GM12878 (cell line): ENCODE measurements at regions not wholly inside any gene's neighbourhood (a gene's known extent, or its start where the extent isn't known, plus 50 kb on each side); places are given as distances from the start of the nearest gene placed in this dataset.
"Not testable (repeated sequence)": the region's sequence is repeated elsewhere in the genome, so short reads cannot be mapped to it uniquely, and the experiment has no call there.

Source experiments
- ATAC-seq: fragments of 200-7000 bp; cut with Tn5 transposase; 3 replicates; pipeline ENCODE4 v1.9.1; 2020; ENCODE audit warnings: mild to moderate bottlenecking, moderate library complexity
- BruUV-seq: library from RNA; stranded (reverse); fragments of 400-500 nt; replicated peaks from 2 replicates; lab custom pipeline; 2021; lab: Mats Ljungman, UMichigan
- CTCF ChIA-PET: fragments of 300-600 bp; sonication (Branson Sonifier 250); formaldehyde crosslinking; extraction: SDS; loops from one replicate; lab custom pipeline; 2021; ENCODE audit warnings: inconsistent platforms; lab: Yijun Ruan, JAX
- POLR2A ChIA-PET: fragments of 350-600 bp; formaldehyde crosslinking; extraction: SDS; loops from one replicate; lab custom pipeline; 2021; ENCODE audit warnings: inconsistent platforms; lab: Charles Lee
- RAD21 ChIA-PET: fragments of 300-600 bp; sonication (Branson Sonifier 250); formaldehyde crosslinking; loops from one replicate; lab custom pipeline; 2023; ENCODE audit warnings: antibody characterized with exemption; ENCODE audit not compliant: unreplicated experiment; lab: Charles Lee
- SMC1A ChIA-PET: fragments of 300-600 bp; sonication (Branson Sonifier 250); formaldehyde crosslinking; loops from one replicate; lab custom pipeline; 2023; ENCODE audit not compliant: unreplicated experiment, uncharacterized antibody; lab: Charles Lee
- DNase-seq: peaks from one replicate; pipeline ENCODE4 v3.0.0-alpha.2; 2011; ENCODE audit warnings: low read depth, low spot score
- FAIRE-seq: peaks from 3 replicates; lab custom pipeline; 2011; peaks lifted over from hg19 to GRCh38; lab: Jason Lieb, UNC
- H2AFZ ChIP-seq: 2 replicates; pipeline ENCODE4 v1.6.0; 2011; ENCODE audit warnings: low read depth, low read length, control low read depth; ENCODE audit not compliant: control insufficient read depth
- H3K27ac ChIP-seq: 2 replicates; pipeline ENCODE4 v1.5.1; 2011; ENCODE audit warnings: control low read depth; ENCODE audit not compliant: control insufficient read depth, insufficient read depth
- H3K27me3 ChIP-seq, 2 experiments: replicated peaks in 1 of 2; 2 replicates each; pipeline versions ENCODE4 v1.6.0 to v1.6.1; 2011; ENCODE audit warnings: low read length in 1 of 2; ENCODE audit not compliant: control insufficient read depth in 2 of 2, insufficient read depth in 2 of 2
- H3K36me3 ChIP-seq, 2 experiments: 2 replicates each; pipeline ENCODE4 v1.5.1; 2011; ENCODE audit warnings: low read length in 1 of 2; ENCODE audit not compliant: control insufficient read depth in 2 of 2, insufficient read depth in 2 of 2
- H3K4me1 ChIP-seq: 2 replicates; pipeline ENCODE4 v1.6.1; 2011; ENCODE audit warnings: mild to moderate bottlenecking, low read length, moderate library complexity, mixed read lengths; ENCODE audit not compliant: control insufficient read depth, insufficient read depth
- H3K4me2 ChIP-seq: 2 replicates; pipeline ENCODE4 v1.6.0; 2011; ENCODE audit warnings: control low read depth; ENCODE audit not compliant: control insufficient read depth, insufficient read depth
- H3K4me3 ChIP-seq: fragments of 200-600 bp; sonication (generic); 2 replicates; pipeline ENCODE4 v1.5.1; 2016
- H3K79me2 ChIP-seq: 2 replicates; pipeline ENCODE4 v1.6.0; 2011; ENCODE audit warnings: low read length; ENCODE audit not compliant: control insufficient read depth, insufficient read depth
- H3K9ac ChIP-seq: 2 replicates; pipeline ENCODE4 v1.8.0; 2011; ENCODE audit warnings: low read length, control low read depth, mixed read lengths; ENCODE audit not compliant: control insufficient read depth, insufficient read depth
- H3K9me3 ChIP-seq: replicated peaks from 3 replicates; pipeline ENCODE4 v1.5.1; 2011; ENCODE audit warnings: mild to moderate bottlenecking, low read length; ENCODE audit not compliant: control insufficient read depth, insufficient read depth
- H4K20me1 ChIP-seq: 2 replicates; pipeline ENCODE4 v1.6.0; 2011; ENCODE audit not compliant: control insufficient read depth, insufficient read depth
- BACH1 ChIP-seq: fragments of 450-650 bp; IDR thresholded peaks from 2 replicates; pipeline ENCODE4 v1.6.1; 2017; ENCODE audit warnings: mild to moderate bottlenecking, borderline replicate concordance
- FOXM1 ChIP-seq: IDR thresholded peaks from 2 replicates; pipeline ENCODE4 v1.6.1; 2012; ENCODE audit warnings: low read depth, mild to moderate bottlenecking, inconsistent platforms, low read length, moderate library complexity
- IRF4 ChIP-seq: IDR thresholded peaks from 2 replicates; pipeline ENCODE4 v1.6.1; 2011; ENCODE audit warnings: low read depth, low read length
- JUND ChIP-seq: IDR thresholded peaks from 2 replicates; pipeline ENCODE4 v1.6.1; 2012; ENCODE audit warnings: low read depth, mild to moderate bottlenecking, low read length, improper control_type of control experiment, moderate library complexity
- KAT2A ChIP-seq: conservative IDR thresholded peaks from 2 replicates; pipeline ENCODE4 v1.6.1; 2011; ENCODE audit warnings: low read depth, low read length; ENCODE audit not compliant: control insufficient read depth
- KLF5 ChIP-seq: fragments of 450-650 bp; IDR thresholded peaks from 2 replicates; pipeline ENCODE4 v1.6.1; 2014; ENCODE audit warnings: mild to moderate bottlenecking; ENCODE audit not compliant: partially characterized antibody
- NBN ChIP-seq: fragments of 450-650 bp; IDR thresholded peaks from 2 replicates; pipeline ENCODE4 v1.6.1; 2016
- PAX8 ChIP-seq: fragments of 450-650 bp; IDR thresholded peaks from 2 replicates; pipeline ENCODE4 v1.6.1; 2017; ENCODE audit warnings: mild to moderate bottlenecking, moderate library complexity
- TARDBP ChIP-seq: IDR thresholded peaks from 2 replicates; pipeline ENCODE4 v1.6.1; 2016; ENCODE audit warnings: borderline replicate concordance
- TCF12 ChIP-seq: IDR thresholded peaks from 2 replicates; pipeline ENCODE4 v1.6.1; 2011; ENCODE audit warnings: low read depth, mild to moderate bottlenecking, low read length
- YY1 ChIP-seq: IDR thresholded peaks from 2 replicates; pipeline ENCODE4 v1.6.1; 2011; ENCODE audit warnings: low read depth, mild to moderate bottlenecking, low read length
- ZNF622 ChIP-seq: fragments of 450-650 bp; IDR thresholded peaks from 2 replicates; pipeline ENCODE4 v1.6.1; 2017; ENCODE audit warnings: mild to moderate bottlenecking, inconsistent platforms
- WGBS: methylation state at CpG from one replicate; pipeline ENCODE4 v1.1.6; 2016; ENCODE audit warnings: low lambda C conversion rate; ENCODE audit not compliant: insufficient replicate concordance, insufficient coverage; ENCODE audit errors: missing lambda C conversion rate; 5-methylcytosine and 5-hydroxymethylcytosine counted together
- in situ Hi-C: fragments of 300-500 bp; cut with MboI; formaldehyde crosslinking; loops from 9 replicates; pipeline ENCODE4 v1.14.3; 2018; ENCODE audit warnings: mixed read lengths
- intact Hi-C: fragments of 100-400 bp; cut with micrococcal nuclease; formaldehyde crosslinking; loops from one replicate; pipeline ENCODE4 v1.14.2; 2022; ENCODE audit not compliant: unreplicated experiment
- TF ChIP-seq, protein P1 (sequence below): IDR thresholded peaks from 2 replicates; pipeline ENCODE4 v1.6.1; 2011; ENCODE audit warnings: borderline replicate concordance, low read depth, mild to moderate bottlenecking, moderate library complexity, mixed read lengths, low read length; ENCODE audit not compliant: insufficient read depth; ENCODE audit errors: extremely low read length

DNA sequence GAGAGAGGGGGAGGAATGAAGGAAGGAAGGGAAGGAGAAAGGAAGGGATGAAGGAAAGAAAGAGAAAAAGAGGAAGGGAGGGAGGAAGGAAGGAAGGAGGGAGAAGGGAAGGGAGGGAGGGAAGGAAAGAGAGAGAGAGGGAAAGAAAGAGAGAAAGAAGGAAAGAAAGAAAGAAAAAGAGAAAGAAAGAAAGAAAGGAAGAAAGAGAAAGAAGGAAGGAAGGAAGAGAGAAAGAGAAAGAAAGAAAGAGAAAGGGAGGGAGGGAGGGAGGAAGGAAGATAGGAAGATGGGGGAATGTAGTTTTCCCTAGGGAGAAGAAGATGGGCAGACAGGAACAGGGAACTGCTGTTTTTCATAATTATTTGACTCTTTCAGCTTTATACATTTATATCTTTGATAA, 115.1 kb upstream of the CXADR start:
- no peak for TF ChIP-seq BACH1
- no peak for TF ChIP-seq TCF12
- TF ChIP-seq TARDBP: no peak
- TF ChIP-seq, protein P1, sequence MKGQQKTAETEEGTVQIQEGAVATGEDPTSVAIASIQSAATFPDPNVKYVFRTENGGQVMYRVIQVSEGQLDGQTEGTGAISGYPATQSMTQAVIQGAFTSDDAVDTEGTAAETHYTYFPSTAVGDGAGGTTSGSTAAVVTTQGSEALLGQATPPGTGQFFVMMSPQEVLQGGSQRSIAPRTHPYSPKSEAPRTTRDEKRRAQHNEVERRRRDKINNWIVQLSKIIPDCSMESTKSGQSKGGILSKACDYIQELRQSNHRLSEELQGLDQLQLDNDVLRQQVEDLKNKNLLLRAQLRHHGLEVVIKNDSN: no peak
- no peak for TF ChIP-seq IRF4
- no peak for TF ChIP-seq KLF5
- no peak for TF ChIP-seq ZNF622
- no peak for TF ChIP-seq YY1
- TF ChIP-seq PAX8: no peak
- no peak for TF ChIP-seq NBN
- TF ChIP-seq KAT2A: no peak
- TF ChIP-seq FOXM1: no peak
- no peak for TF ChIP-seq JUND
- ChIA-PET POLR2A (no interaction called here), SMC1A (no interaction called here), CTCF (interaction anchor here (0.6 to 1.3 kb wide), 2 partner anchors 150 to 188 kb away, joined by 3 to 5 read pairs; no protein-coding TSS in a partner anchor), RAD21 (no interaction called here)
- BruUV-seq: no TSS peak
- H3K4me1 ChIP-seq: no peaks in the 10 kb centered on the region
- H3K27me3 ChIP-seq: no peaks in the 10 kb centered on the region
- no peaks in the 10 kb centered on the region for H3K9me3 ChIP-seq
- in situ Hi-C loops: no loop called here
- H3K36me3 ChIP-seq: no peaks in the 10 kb centered on the region
- no peak overlapping the region for H2AFZ ChIP-seq
- intact Hi-C loops: no loop called here
- H3K79me2 ChIP-seq: no peaks in the 10 kb centered on the region
- DNase-seq (no peak), FAIRE-seq (no peak), ATAC-seq (no peak)
- no peak overlapping the region for H3K9ac ChIP-seq
- H3K4me3 ChIP-seq: no peak overlapping the region
- no peak overlapping the region for H3K4me2 ChIP-seq
- no peaks in the 10 kb centered on the region for H4K20me1 ChIP-seq
- no peak overlapping the region for H3K27ac ChIP-seq

DNA sequence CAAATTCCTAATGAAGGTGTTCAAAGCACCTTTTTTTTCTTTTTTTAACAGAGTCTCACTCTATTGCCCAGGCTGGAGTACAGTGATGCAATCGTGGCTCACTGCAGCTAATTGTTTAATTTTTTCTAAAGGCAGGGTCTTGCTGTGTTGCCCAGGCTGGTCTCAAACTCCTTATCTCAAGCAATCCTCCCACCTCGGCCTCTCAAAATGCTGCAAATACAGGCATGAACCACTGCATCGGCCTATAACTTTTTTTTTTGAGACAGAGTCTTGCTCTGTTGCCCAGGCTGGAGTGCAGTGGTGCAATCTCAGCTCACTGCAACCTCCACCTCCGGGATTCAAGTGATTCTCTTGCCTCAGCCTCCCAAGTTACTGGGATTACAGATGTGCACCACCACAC, 113.9 kb upstream of the CXADR start:
- FAIRE-seq, ATAC-seq, H3K36me3 ChIP-seq, in situ Hi-C loops, H3K4me3 ChIP-seq, H4K20me1 ChIP-seq, H3K27ac ChIP-seq, SMC1A ChIA-PET, H3K9ac ChIP-seq, H3K4me1 ChIP-seq, H2AFZ ChIP-seq, DNase-seq, BruUV-seq, POLR2A ChIA-PET, H3K79me2 ChIP-seq, CTCF ChIA-PET, H3K27me3 ChIP-seq, H3K4me2 ChIP-seq, H3K9me3 ChIP-seq, intact Hi-C loops: not testable (repeated sequence)
- RAD21 ChIA-PET: interaction anchor here (0.7 kb wide), 1 partner anchor 187 kb away, joined by 3 read pairs; no protein-coding TSS in a partner anchor
- 2% methylated on average over 4 of the region's 4 CpGs for WGBS
